ENCODE measurements at regions not wholly inside any gene's neighbourhood (a gene's known extent, or its start where the extent isn't known, plus 50 kb on each side); places are given as distances from the start of the nearest gene placed in this dataset.

- H3K4me3 ChIP-seq (replicated peaks; ENCODE audit: low read depth, low read length): no peak overlapping the region
- TF ChIP-seq CTCF (IDR thresholded peaks at IDR 0.05; ENCODE audit: low read length, missing control alignments): no peak
- no peak for DNase-seq (ENCODE audit: low read depth)
Observed at GRCh38 chr14:71607056-71607455, 325.2 kb upstream of the RGS6 start.

- no peak for TF ChIP-seq CTCF (IDR thresholded peaks at IDR 0.05; ENCODE audit: low read length, missing control alignments)
Observed at GRCh38 chr14:71610149-71610548, 322.1 kb upstream of the RGS6 start.

GRCh38 chr14:71610797-71611196, 321.4 kb upstream of the RGS6 start:
- DNase-seq (ENCODE audit: low read depth): no peak
- no peak for TF ChIP-seq CTCF (IDR thresholded peaks at IDR 0.05; ENCODE audit: low read length, missing control alignments)
- H3K4me3 ChIP-seq (replicated peaks; ENCODE audit: low read depth, low read length): no peak overlapping the region

More at GRCh38 chr14:71610149-71610548, 322.1 kb upstream of the RGS6 start:
- H3K4me3 ChIP-seq (replicated peaks; ENCODE audit: low read depth, low read length): no peak overlapping the region
- no peak for DNase-seq (ENCODE audit: low read depth)

GRCh38 chr14:71613168-71613567, 319.1 kb upstream of the RGS6 start:
- no peak for TF ChIP-seq CTCF (IDR thresholded peaks at IDR 0.05; ENCODE audit: low read length, missing control alignments)
- no peak overlapping the region for H3K4me3 ChIP-seq (replicated peaks; ENCODE audit: low read depth, low read length)
- no peak for DNase-seq (ENCODE audit: low read depth)

GRCh38 chr14:71616013-71616412, 316.2 kb upstream of the RGS6 start:
- no peak for TF ChIP-seq CTCF (IDR thresholded peaks at IDR 0.05; ENCODE audit: low read length, missing control alignments)
- no peak overlapping the region for H3K4me3 ChIP-seq (replicated peaks; ENCODE audit: low read depth, low read length)
- no peak for DNase-seq (ENCODE audit: low read depth)

- no peak for DNase-seq (ENCODE audit: low read depth)
- no peak for TF ChIP-seq CTCF (IDR thresholded peaks at IDR 0.05; ENCODE audit: low read length, missing control alignments)
- H3K4me3 ChIP-seq (replicated peaks; ENCODE audit: low read depth, low read length): no peak overlapping the region
Observed at GRCh38 chr14:71618047-71618446, 314.2 kb upstream of the RGS6 start.

- DNase-seq (ENCODE audit: low read depth): no peak
- no peak for TF ChIP-seq CTCF (IDR thresholded peaks at IDR 0.05; ENCODE audit: low read length, missing control alignments)
Observed at GRCh38 chr14:71618716-71619115, 313.5 kb upstream of the RGS6 start.

More at GRCh38 chr14:71618716-71619115, 313.5 kb upstream of the RGS6 start:
- no peak overlapping the region for H3K4me3 ChIP-seq (replicated peaks; ENCODE audit: low read depth, low read length)

All from fibroblast of pulmonary artery (primary cell).